ENCODE measurements at regions not wholly inside any gene's neighbourhood (a gene's known extent, or its start where the extent isn't known, plus 50 kb on each side); places are given as distances from the start of the nearest gene placed in this dataset.

DNA sequence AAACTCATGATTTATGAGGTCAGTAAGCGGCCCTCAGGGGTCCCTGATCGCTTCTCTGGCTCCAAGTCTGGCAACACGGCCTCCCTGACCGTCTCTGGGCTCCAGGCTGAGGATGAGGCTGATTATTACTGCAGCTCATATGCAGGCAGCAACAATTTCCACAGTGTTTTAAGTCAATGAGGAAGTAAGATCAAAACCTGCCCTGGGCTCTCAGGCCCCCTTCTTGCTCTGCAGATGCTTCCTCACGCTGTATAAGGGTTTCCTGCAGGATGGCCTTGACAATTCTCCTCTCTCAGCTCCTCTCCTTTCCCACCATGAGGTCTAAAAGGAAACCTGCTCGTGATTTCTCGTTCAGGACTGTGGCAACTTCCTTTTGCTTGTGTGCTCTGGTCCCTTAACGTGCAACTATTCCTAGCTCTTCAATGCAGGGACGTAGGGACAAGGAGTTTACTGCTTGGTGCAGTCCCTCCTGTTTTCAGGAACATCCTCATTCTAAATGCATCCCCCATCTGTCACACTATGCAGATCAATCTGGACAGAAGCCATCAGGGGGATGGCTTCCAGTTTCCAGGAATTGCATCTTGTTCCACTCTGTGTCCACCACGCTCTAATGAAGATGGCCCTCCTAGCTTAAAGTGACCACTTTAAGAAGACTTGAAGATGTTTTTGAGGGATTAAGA lies 64.3 kb upstream of the IGLL5 start:
- H3K27me3 Mint-ChIP-seq, result peaks cover 2% of the 10 kb centered on the region
- DNase-seq (no peak), ATAC-seq (ENCODE audit: low read depth) (peak; percentile 54)
- TF ChIP-seq CTCF (IDR thresholded peaks at IDR 0.05), result no peak
- CTCF ChIA-PET, result interaction anchor here (0.8 to 2.4 kb wide), 6 partner anchors 13 to 133 kb away, joined by 3 to 9 read pairs (median 4); no protein-coding TSS in a partner anchor
- H3K36me3 Mint-ChIP-seq (ENCODE audit: low read depth), result no peaks in the 10 kb centered on the region
- peak overlapping the region; percentile 19 for H3K4me3 Mint-ChIP-seq
- H3K9me3 Mint-ChIP-seq, result no peaks in the 10 kb centered on the region
- peak overlapping the region; percentile 46 for H3K27ac Mint-ChIP-seq
- intact Hi-C loops (cut with micrococcal nuclease), result no loop called here
- POLR2A ChIA-PET, result interaction anchor here (1.0 to 1.6 kb wide), 4 partner anchors 11 to 113 kb away, joined by 3 to 5 read pairs (median 4); no protein-coding TSS in a partner anchor
- peaks cover 59% of the 10 kb centered on the region for H3K4me1 Mint-ChIP-seq

- ChIA-PET CTCF (interaction anchor here (1.2 to 2.4 kb wide), 2 partner anchors 14 to 24 kb away, joined by 4 to 9 read pairs; no protein-coding TSS in a partner anchor), POLR2A (no interaction called here)
- Mint-ChIP-seq H3K27ac (no peak overlapping the region), H3K9me3 (no peaks in the 10 kb centered on the region), H3K36me3 (ENCODE audit: low read depth) (no peaks in the 10 kb centered on the region), H3K4me1 (peaks cover 46% of the 10 kb centered on the region), H3K27me3 (peaks cover 2% of the 10 kb centered on the region), H3K4me3 (no peak overlapping the region)
- intact Hi-C loops (cut with micrococcal nuclease), result no loop called here
- no peak for TF ChIP-seq CTCF (IDR thresholded peaks at IDR 0.05)
- ATAC-seq (ENCODE audit: low read depth) (no peak), DNase-seq (no peak)
Measured at GRCh38 chr22:22824340-22825212, 63.0 kb upstream of the IGLL5 start.

DNA sequence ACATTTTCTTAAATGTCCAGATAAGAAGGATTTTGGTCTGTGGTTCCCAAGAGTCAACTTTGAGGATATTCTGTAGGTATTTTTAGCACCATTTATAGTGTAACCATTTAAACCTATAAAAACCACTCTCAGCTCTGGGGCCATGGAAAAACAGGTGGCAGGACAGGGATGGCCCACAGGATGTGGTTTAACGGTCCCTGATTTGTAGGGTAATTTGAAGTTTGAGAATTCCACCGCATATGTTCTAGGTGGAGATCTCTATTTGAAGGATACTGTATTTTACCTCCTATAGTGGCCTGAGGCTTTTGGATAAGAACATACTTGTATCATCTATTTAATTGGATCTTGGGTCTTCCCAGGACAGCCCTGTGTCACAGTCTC lies 62.4 kb upstream of the IGLL5 start:
- H3K27me3 Mint-ChIP-seq, result peaks cover 2% of the 10 kb centered on the region
- TF ChIP-seq CTCF (IDR thresholded peaks at IDR 0.05), result no peak
- ChIA-PET POLR2A (no interaction called here), CTCF (interaction anchor here (0.7 kb wide), 1 partner anchor 15 kb away, joined by 4 read pairs; no protein-coding TSS in a partner anchor)
- DNase-seq (no peak), ATAC-seq (ENCODE audit: low read depth) (no peak)
- H3K9me3 Mint-ChIP-seq, result no peaks in the 10 kb centered on the region
- H3K4me1 Mint-ChIP-seq, result peaks cover 39% of the 10 kb centered on the region
- intact Hi-C loops (cut with micrococcal nuclease), result no loop called here
- no peaks in the 10 kb centered on the region for H3K36me3 Mint-ChIP-seq (ENCODE audit: low read depth)
- H3K4me3 Mint-ChIP-seq, result no peak overlapping the region
- no peak overlapping the region for H3K27ac Mint-ChIP-seq

GRCh38 chr22:22827187-22827939 lies 60.3 kb upstream of the IGLL5 start:
- POLR2A ChIA-PET, result interaction anchor here (0.7 kb wide), 1 partner anchor 609 kb away, joined by 3 read pairs; no protein-coding TSS in a partner anchor
- Mint-ChIP-seq H3K27ac (no peak overlapping the region), H3K4me3 (no peak overlapping the region), H3K9me3 (peaks cover 6% of the 10 kb centered on the region), H3K4me1 (peaks cover 19% of the 10 kb centered on the region), H3K36me3 (ENCODE audit: low read depth) (no peaks in the 10 kb centered on the region), H3K27me3 (peaks cover 2% of the 10 kb centered on the region)
- ATAC-seq (ENCODE audit: low read depth) (no peak), DNase-seq (no peak)
- intact Hi-C loops (cut with micrococcal nuclease), result no loop called here
- CTCF ChIA-PET, result no interaction called here
- TF ChIP-seq CTCF (IDR thresholded peaks at IDR 0.05), result no peak

All from activated B cell treated with CpG ODN at 0.5 μM for 24 hours (primary cell).